GM12878 (cell line): ENCODE measurements at regions not wholly inside any gene's neighbourhood (a gene's known extent, or its start where the extent isn't known, plus 50 kb on each side); places are given as distances from the start of the nearest gene placed in this dataset.

Source experiments
- KDM1A ChIP-seq: fragments of 200-600 bp; sonication (generic); IDR thresholded peaks from 2 replicates; pipeline ENCODE4 v1.6.1; 2016; ENCODE audit warnings: borderline replicate concordance
- NBN ChIP-seq: fragments of 450-650 bp; IDR thresholded peaks from 2 replicates; pipeline ENCODE4 v1.6.1; 2016
- NR2F1 ChIP-seq: fragments of 450-650 bp; conservative IDR thresholded peaks from 2 replicates; pipeline ENCODE4 v1.6.1; 2017; ENCODE audit warnings: mild to moderate bottlenecking

DNA sequence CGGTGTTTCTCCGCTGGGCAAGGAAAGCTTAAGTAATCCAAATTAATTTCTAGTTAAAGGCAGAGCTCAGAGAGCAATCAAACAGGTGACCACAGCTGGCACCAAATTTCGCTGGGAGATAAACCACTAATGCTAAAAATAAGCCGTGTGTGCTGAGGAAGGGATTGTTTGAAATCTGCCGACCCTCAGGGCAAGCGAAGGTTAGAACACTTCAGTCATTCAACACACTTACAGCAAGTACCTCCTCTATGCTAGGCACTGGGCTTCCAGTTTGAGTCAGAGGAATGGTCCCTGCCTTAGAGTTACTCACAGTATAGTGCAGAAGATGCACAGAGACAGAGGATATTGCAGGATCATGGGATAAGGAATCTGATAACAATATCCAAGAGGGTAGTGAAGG lies 467.9 kb upstream of the PODXL start:
- TF ChIP-seq NBN, result no peak
- no peak for TF ChIP-seq KDM1A
- no peak for TF ChIP-seq NR2F1
